ENCODE measurements at regions not wholly inside any gene's neighbourhood (a gene's known extent, or its start where the extent isn't known, plus 50 kb on each side); places are given as distances from the start of the nearest gene placed in this dataset.

DNA sequence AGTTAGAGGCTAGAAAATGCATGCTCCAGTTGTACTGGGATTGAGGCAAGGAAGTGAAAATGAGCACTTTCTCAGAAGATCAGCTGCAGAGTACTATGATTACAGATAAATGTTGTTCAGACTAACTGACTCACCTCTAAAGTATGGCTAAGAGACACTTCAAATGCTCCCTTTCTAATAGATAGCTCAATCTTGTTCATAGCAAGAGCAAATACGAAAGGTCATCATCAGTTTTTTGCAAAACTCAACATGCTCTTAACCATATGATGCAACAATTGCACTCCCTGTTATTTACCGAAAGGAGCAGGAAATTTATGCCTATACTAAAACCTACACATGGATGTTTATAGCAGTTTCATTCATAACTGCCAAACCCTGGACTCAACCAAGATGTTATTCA, 838.4 kb upstream of the INTU start:
- Histone ChIP-seq H3K36me3 (replicated peaks) (no peaks in the 10 kb centered on the region), H3K9me3 (no peaks in the 10 kb centered on the region), H3K4me3 (no peak overlapping the region), H3K4me1 (no peaks in the 10 kb centered on the region), H3K27me3 (ENCODE audit: low read depth) (no peaks in the 10 kb centered on the region)
- no peak for DNase-seq (ENCODE audit: low spot score in 2 of 2)
- in situ Hi-C loops (cut with MboI; ENCODE audit: low sequenced_read_pairs), result no loop called here

DNA sequence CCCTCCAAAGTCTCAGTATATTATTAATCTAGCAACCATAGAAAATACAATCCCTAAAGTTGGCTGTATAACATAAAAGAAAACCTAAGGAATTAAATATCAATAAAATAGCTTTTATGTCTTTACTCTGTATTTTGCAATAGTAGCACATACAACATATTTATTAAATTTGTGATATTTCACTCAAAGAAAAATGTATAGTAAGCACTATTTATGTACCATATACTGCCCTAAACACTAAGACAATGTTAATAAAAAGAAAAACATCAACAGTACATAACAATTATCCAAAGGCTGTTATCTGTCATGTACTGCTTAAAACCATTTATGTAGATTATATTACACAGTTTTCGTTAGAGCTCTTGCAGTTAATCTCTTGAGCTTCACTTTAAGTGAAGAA, 834.5 kb upstream of the INTU start:
- Histone ChIP-seq H3K36me3 (replicated peaks) (no peaks in the 10 kb centered on the region), H3K27me3 (ENCODE audit: low read depth) (no peaks in the 10 kb centered on the region), H3K4me3 (no peak overlapping the region), H3K9me3 (no peaks in the 10 kb centered on the region), H3K4me1 (no peaks in the 10 kb centered on the region)
- DNase-seq (ENCODE audit: low spot score in 2 of 2), result no peak
- in situ Hi-C loops (cut with MboI; ENCODE audit: low sequenced_read_pairs), result no loop called here

DNA sequence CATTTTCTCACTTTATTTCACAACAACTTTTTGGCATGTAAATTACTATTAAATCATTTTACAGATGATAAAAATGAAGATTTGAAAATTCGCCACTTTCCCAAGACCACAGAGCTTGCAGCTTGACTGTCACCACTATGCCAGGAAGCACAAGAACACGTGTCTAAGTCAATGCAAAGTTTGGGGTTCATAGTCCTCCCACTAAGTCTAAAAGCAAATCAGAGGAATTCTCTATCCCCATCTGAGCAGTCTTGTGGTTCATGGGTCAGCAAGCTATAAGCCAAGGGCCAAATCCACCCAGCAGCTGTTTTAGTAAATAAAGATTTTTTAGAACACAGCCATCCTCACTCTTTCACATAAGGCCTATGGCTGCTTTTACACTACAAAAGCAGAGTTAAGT, 833.3 kb upstream of the INTU start:
- Histone ChIP-seq H3K9me3 (no peaks in the 10 kb centered on the region), H3K36me3 (replicated peaks) (no peaks in the 10 kb centered on the region), H3K27me3 (ENCODE audit: low read depth) (no peaks in the 10 kb centered on the region), H3K4me3 (no peak overlapping the region), H3K4me1 (no peaks in the 10 kb centered on the region; the same call in 1 of the 2 replicates)
- in situ Hi-C loops (cut with MboI; ENCODE audit: low sequenced_read_pairs), result no loop called here
- no peak for DNase-seq (ENCODE audit: low spot score in 2 of 2)

DNA sequence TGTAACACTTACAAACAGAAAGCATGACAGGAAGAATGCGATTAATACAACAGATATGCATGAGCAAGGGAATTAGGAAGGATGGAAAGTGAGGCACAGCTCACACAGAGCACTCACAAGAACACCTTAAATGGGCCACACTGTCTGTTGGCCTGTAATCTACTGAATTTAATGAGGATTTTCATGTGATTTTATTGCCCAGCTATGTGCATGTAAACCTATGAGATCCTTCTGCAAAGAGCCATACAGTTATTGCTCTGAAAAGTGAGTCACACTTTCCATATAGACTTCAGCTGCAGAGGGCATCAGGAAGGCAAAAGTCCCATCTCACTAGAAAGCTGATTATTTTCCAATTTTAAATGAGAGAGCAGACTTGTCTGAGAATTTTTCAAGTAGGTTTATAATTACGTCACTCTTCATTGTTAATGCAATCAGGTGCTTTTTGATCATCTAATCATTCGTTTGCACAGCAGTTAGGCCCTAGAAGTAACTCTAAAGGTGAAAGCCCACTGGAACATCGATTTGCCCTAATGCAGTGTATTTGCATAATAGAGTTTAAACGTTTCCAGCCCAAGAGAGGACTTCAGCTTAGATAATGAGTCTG, 832.7 kb upstream of the INTU start:
- no peaks in the 10 kb centered on the region for H3K36me3 ChIP-seq (replicated peaks)
- H3K27me3 ChIP-seq (ENCODE audit: low read depth), result no peaks in the 10 kb centered on the region
- no peaks in the 10 kb centered on the region; the same call in 1 of the 2 replicates for H3K4me1 ChIP-seq
- no peak for DNase-seq (ENCODE audit: low spot score in 2 of 2)
- H3K4me3 ChIP-seq, result no peak overlapping the region
- H3K9me3 ChIP-seq, result no peaks in the 10 kb centered on the region
- in situ Hi-C loops (cut with MboI; ENCODE audit: low sequenced_read_pairs), result no loop called here

DNA sequence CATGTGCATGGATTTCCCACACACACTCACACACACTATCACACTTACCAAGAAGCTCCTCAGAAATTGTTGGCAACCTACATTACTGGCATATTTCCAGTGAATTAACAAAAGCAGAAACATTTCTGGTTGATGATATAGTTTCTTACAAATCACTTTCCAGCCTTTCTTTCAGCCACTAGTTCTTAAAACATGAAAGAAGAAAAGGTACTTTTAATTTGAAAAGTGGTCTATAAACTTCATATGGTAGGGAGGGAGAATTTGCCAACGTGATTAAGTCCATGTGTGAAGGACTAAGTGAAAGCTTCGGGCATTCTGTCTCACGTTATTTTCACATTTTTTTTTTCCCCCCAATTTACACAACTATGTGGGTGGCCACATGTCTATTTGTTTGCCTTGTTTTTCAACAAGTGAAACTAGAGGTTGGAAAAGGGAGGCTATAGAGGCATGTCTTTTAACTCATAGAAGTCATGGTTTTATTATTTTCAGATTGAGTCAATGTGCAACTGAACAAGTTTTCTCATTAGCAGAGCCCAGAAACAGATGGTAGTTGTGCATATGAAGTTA, 832.1 kb upstream of the INTU start:
- in situ Hi-C loops (cut with MboI; ENCODE audit: low sequenced_read_pairs), result no loop called here
- Histone ChIP-seq H3K36me3 (replicated peaks) (no peaks in the 10 kb centered on the region), H3K4me3 (no peak overlapping the region), H3K9me3 (no peaks in the 10 kb centered on the region), H3K27me3 (ENCODE audit: low read depth) (no peaks in the 10 kb centered on the region), H3K4me1 (no peaks in the 10 kb centered on the region; the same call in 1 of the 2 replicates)
- DNase-seq (ENCODE audit: low spot score in 2 of 2), result no peak

DNA sequence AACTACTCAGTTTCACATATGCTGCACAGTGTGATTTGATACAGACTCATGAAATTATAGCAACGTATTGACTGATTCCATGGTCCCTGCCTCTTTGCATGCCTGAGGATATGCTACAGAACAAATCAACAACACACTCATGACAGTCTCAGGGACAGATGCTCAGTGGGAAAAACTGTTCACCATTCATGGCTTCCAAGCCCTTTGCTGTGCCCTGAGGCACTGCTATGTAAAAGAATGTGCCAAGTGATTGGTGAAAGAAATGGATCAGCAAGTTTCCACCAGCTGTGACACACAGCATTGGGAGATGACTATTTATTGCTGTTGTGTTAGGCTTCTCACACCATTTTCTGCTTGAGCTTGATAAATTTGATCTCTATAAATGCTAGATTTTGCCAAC, 825.6 kb upstream of the INTU start:
- Histone ChIP-seq H3K4me3 (no peak overlapping the region), H3K27me3 (ENCODE audit: low read depth) (no peaks in the 10 kb centered on the region), H3K4me1 (peaks cover 4% of the 10 kb centered on the region), H3K9me3 (no peaks in the 10 kb centered on the region), H3K36me3 (replicated peaks) (no peaks in the 10 kb centered on the region)
- in situ Hi-C loops (cut with MboI; ENCODE audit: low sequenced_read_pairs), result no loop called here
- peak; percentile 40 to 49 for DNase-seq (ENCODE audit: low spot score in 2 of 2)

DNA sequence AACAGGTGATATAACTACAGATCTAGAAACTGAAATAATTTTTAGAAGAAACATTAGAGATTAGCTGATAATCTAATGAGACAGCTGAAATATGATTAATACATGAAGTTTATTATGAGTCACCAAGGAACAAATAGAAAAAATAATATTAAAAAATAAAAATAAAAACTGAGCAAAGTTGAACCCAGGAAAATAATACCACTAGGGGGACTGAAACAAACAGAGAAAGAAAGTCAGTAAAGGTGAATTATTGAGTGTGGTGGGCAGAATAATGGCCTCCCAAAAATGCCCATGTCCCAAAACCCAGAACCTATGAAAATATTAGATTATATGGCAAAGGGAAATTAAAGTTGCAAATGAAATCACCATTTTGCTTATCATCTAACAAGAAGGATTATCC, 820.7 kb upstream of the INTU start:
- Histone ChIP-seq H3K4me3 (no peak overlapping the region), H3K9me3 (no peaks in the 10 kb centered on the region), H3K36me3 (replicated peaks) (no peaks in the 10 kb centered on the region), H3K27me3 (ENCODE audit: low read depth) (no peaks in the 10 kb centered on the region), H3K4me1 (peaks cover 4% of the 10 kb centered on the region; the same call in 1 of the 2 replicates)
- no peak for DNase-seq (ENCODE audit: low spot score in 2 of 2)
- in situ Hi-C loops (cut with MboI; ENCODE audit: low sequenced_read_pairs), result no loop called here

DNA sequence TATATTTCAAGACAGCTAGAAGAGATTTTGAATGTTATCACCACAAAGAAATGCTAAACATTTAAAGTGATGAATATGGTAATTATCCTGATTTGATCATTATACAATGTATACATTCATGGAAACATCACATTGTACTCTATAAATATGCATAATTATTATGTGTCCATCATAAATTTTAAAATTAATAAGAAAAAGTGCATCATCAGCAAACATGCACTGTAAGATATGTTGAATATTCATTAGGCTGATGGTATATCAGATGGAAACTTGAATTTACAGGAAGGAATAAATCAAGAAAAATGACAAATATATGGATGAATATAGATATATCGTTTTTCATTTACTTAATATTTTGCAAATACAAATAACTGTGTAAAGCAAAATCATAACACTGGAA, 812.1 kb upstream of the INTU start:
- in situ Hi-C loops (cut with MboI; ENCODE audit: low sequenced_read_pairs), result no loop called here
- Histone ChIP-seq H3K4me3 (no peak overlapping the region), H3K4me1 (no peaks in the 10 kb centered on the region), H3K36me3 (replicated peaks) (no peaks in the 10 kb centered on the region), H3K27me3 (ENCODE audit: low read depth) (no peaks in the 10 kb centered on the region), H3K9me3 (no peaks in the 10 kb centered on the region; the same call in 1 of the 2 replicates)
- DNase-seq (ENCODE audit: low spot score in 2 of 2), result no peak

DNA sequence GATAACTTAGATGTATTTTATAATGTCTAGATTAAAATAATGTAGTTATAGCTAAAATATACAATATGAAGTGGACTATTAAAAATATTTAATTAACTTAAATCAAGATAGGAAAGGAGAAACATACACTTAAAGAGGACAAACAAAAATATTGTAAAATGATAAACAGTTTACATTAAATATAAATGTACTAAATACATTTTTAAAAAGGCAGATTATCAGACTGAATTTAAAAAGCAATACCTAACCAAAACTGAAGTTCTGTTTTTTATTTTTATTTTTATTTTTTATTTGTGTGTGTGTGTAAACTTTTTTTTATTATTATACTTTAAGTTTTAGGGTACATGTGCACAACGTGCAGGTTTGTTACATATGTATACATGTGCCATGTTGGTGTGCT, 811.6 kb upstream of the INTU start:
- no peaks in the 10 kb centered on the region for H3K27me3 ChIP-seq (ENCODE audit: low read depth)
- H3K4me3 ChIP-seq, result no peak overlapping the region
- no peaks in the 10 kb centered on the region for H3K36me3 ChIP-seq (replicated peaks)
- no peaks in the 10 kb centered on the region for H3K4me1 ChIP-seq
- no peak for DNase-seq (ENCODE audit: low spot score in 2 of 2)
- in situ Hi-C loops (cut with MboI; ENCODE audit: low sequenced_read_pairs), result no loop called here
- H3K9me3 ChIP-seq, result no peaks in the 10 kb centered on the region; the same call in 1 of the 2 replicates

DNA sequence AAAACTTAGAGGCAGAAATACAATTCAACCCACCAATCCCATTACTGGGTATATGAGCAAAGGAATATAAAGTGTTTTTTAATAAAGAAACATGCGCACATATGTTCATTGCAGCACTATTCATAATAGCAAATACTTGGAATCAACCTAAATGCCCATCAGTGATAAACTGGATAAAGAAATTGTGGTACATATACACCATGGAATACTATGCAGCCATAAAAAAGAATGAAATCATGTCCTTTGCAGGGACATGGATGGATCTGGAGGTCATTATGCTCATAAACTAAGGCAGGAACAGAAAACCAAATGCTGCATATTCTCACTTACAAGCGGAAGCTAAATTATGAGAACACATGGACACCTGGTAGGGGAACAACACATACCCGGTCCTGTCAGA, 807.7 kb upstream of the INTU start:
- Histone ChIP-seq H3K27me3 (ENCODE audit: low read depth) (no peaks in the 10 kb centered on the region), H3K4me1 (peaks cover 7% of the 10 kb centered on the region), H3K36me3 (replicated peaks) (no peaks in the 10 kb centered on the region), H3K9me3 (no peaks in the 10 kb centered on the region; the same call in 1 of the 2 replicates), H3K4me3 (no peak overlapping the region)
- in situ Hi-C loops (cut with MboI; ENCODE audit: low sequenced_read_pairs), result no loop called here
- no peak for DNase-seq (ENCODE audit: low spot score in 2 of 2)

DNA sequence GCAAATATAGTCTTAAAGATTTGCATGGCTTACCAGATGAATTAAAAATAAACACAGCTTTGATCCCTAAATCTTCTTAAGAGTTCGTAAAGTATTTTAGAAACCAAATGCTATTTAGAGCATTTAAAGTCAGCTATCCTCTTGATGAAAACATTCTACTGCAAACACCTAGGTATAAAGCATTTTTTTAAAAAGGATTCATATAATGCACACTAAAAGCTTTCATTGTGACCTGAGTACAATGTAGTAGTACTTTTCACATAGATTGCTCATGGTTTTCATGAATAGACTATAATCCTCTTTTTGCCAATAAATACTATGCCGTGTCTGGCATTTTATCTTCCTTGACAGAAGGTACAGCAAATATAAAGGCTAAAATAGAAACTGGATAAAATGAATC, 805.1 kb upstream of the INTU start:
- peaks cover 7% of the 10 kb centered on the region for H3K4me1 ChIP-seq
- H3K36me3 ChIP-seq (replicated peaks), result no peaks in the 10 kb centered on the region
- H3K27me3 ChIP-seq (ENCODE audit: low read depth), result no peaks in the 10 kb centered on the region
- no peaks in the 10 kb centered on the region; the same call in 1 of the 2 replicates for H3K9me3 ChIP-seq
- DNase-seq (ENCODE audit: low spot score in 2 of 2), result peak in 1 of 2 experiments; percentile 69
- in situ Hi-C loops (cut with MboI; ENCODE audit: low sequenced_read_pairs), result no loop called here
- no peak overlapping the region for H3K4me3 ChIP-seq

DNA sequence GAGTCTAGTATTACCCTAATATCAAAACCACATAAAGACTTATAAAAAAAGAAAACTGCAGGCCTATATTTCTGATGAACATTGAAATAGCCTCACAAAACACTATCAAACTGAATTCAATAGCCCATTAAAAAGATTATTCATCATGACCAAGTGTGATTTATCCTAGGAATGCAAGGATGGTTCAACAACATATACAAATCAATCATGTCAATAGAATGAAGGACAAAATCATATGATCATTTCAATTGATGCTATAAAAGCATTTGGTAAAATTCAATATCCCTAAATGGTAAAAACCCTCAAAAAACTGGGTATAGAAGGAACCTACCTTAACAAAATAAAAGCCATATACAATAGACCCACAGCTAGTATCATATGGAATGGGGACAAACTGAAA, 797.9 kb upstream of the INTU start:
- in situ Hi-C loops (cut with MboI; ENCODE audit: low sequenced_read_pairs), result no loop called here
- DNase-seq (ENCODE audit: low spot score in 2 of 2), result no peak
- Histone ChIP-seq H3K4me3 (no peak overlapping the region), H3K36me3 (replicated peaks) (no peaks in the 10 kb centered on the region), H3K9me3 (no peaks in the 10 kb centered on the region; the same call in 1 of the 2 replicates), H3K27me3 (ENCODE audit: low read depth) (no peaks in the 10 kb centered on the region), H3K4me1 (no peaks in the 10 kb centered on the region)

DNA sequence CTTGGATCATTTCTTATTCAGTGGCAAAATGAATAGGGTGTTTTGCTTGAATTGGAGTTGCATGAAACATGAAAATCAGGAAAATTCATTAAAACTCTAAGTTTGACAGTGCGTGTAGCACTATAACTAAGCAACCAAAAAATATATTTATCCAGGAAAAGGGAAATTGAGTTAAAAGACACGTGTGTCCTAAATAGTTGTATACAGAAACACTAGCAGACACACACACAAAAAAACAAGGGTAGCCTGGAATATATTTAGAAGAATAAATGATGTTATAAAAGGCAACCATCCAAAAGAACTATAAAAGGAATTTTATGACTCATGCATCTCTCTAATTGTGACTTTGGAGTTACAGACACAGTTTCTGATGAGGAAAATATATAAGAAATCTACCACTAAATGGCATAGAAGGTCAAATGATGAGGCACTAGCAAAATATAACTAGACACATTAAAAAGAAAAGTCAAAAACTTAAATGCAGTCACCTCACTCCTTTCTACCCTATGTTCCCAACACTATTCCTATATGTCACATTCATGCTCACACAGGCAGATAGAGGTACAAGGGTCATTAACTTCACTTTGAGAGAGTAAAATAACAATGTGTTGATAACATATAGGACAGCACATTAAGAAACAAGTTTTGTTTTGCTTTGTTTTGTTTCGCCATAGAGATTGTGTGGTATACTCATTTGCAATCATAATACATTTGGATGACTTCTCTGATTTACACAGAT, 793.6 kb upstream of the INTU start:
- Histone ChIP-seq H3K9me3 (no peaks in the 10 kb centered on the region; the same call in 1 of the 2 replicates), H3K4me3 (no peak overlapping the region), H3K4me1 (no peaks in the 10 kb centered on the region), H3K36me3 (replicated peaks) (no peaks in the 10 kb centered on the region), H3K27me3 (ENCODE audit: low read depth) (no peaks in the 10 kb centered on the region)
- in situ Hi-C loops (cut with MboI; ENCODE audit: low sequenced_read_pairs), result no loop called here
- no peak for DNase-seq (ENCODE audit: low spot score in 2 of 2)

DNA sequence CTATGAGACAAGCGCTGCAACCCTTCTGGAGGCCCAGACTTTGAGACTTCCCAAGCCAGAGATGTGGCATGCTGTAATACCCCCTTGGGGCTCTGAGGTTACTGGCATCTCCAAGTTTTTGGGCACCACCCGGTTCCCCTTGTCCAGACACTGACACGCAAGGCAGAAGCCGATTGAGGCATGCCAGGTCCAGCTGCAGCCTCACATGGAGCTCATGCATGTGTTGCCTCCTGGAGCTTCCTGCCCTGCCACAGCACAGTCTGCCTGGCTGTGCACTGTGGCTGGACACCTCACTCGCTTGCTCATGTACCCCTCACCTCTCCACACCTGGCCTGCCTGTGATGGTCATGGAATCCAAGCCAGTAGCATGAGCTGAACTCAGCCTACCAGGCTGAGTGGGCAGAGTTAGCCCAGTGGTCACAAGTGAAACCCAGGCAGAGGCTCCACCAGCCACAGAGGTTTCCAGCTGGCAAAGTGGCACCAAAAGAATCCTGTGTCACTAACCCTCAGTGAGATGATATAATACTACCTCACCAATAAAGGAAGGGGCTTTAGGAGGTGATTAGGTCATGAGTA, 789.2 kb upstream of the INTU start:
- no peaks in the 10 kb centered on the region for H3K27me3 ChIP-seq (ENCODE audit: low read depth)
- H3K36me3 ChIP-seq (replicated peaks), result no peaks in the 10 kb centered on the region
- H3K4me3 ChIP-seq, result no peak overlapping the region
- no peaks in the 10 kb centered on the region for H3K4me1 ChIP-seq
- no peaks in the 10 kb centered on the region; the same call in 1 of the 2 replicates for H3K9me3 ChIP-seq
- in situ Hi-C loops (cut with MboI; ENCODE audit: low sequenced_read_pairs), result no loop called here
- no peak for DNase-seq (ENCODE audit: low spot score in 2 of 2)
